ENCODE measurements at regions not wholly inside any gene's neighbourhood (a gene's known extent, or its start where the extent isn't known, plus 50 kb on each side); places are given as distances from the start of the nearest gene placed in this dataset.

DNA sequence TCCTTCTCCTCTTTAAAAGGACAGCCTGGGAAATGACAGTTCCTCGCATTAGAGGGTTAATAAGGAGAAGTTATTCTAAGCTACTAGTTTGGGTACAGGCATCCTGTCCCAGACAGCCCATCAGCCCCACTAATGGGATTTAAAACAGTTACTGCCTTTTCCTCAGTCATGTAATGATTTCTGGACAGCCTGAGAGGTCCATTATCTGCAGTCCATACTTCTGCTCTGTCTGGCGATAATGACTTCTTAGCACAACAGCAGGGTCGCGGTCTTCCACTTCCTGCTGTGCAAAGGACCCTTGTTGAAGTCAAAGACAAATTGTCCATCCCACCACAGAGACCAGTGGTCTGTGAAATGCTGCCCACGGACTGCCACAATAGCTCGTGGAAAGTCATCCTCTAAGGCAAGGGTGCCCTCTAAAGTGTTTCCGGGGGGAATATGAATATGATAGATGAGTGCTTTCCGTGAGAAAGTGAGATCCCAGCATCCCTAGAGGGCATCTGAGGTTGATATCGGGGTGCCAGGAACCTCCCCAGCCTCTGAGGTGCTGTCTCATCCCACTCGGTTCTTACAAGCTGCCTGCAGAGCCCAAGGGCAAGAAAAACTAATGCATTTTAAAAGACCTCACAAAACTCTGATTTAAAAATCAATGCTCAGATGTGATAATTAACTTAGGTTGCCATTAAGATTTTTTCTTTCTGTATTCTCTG is 100.7 kb downstream of the SHOX2 start:
- no peak for TF ChIP-seq POLR2A (IDR thresholded peaks at IDR 0.05)
- TF ChIP-seq, protein P1, sequence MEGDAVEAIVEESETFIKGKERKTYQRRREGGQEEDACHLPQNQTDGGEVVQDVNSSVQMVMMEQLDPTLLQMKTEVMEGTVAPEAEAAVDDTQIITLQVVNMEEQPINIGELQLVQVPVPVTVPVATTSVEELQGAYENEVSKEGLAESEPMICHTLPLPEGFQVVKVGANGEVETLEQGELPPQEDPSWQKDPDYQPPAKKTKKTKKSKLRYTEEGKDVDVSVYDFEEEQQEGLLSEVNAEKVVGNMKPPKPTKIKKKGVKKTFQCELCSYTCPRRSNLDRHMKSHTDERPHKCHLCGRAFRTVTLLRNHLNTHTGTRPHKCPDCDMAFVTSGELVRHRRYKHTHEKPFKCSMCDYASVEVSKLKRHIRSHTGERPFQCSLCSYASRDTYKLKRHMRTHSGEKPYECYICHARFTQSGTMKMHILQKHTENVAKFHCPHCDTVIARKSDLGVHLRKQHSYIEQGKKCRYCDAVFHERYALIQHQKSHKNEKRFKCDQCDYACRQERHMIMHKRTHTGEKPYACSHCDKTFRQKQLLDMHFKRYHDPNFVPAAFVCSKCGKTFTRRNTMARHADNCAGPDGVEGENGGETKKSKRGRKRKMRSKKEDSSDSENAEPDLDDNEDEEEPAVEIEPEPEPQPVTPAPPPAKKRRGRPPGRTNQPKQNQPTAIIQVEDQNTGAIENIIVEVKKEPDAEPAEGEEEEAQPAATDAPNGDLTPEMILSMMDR (IDR thresholded peaks at IDR 0.05) = no peak
